Transverse colon (tissue), 4 donors: ENCODE measurements at regions not wholly inside any gene's neighbourhood (a gene's known extent, or its start where the extent isn't known, plus 50 kb on each side); places are given as distances from the start of the nearest gene placed in this dataset.

Experiments used
- DNase-seq: peaks from one replicate; pipeline ENCODE4 v3.0.0-alpha.2; 2019
- H3K27ac ChIP-seq, 4 donors: fragments of 200-600 bp; sonication (generic); 2 replicates each; pipeline ENCODE4 v1.5.1; 2016 to 2018; ENCODE audit warnings: inconsistent platforms in 4 of 4
- H3K27me3 ChIP-seq: fragments of 200-600 bp; sonication (generic); 2 replicates; pipeline ENCODE4 v1.5.1; 2017; ENCODE audit warnings: inconsistent platforms
- H3K36me3 ChIP-seq, 4 donors: fragments of 200-600 bp; sonication (generic); 2 replicates each; pipeline ENCODE4 v1.5.1; 2017 to 2019; ENCODE audit warnings: inconsistent platforms in 4 of 4
- H3K4me1 ChIP-seq, 4 donors: fragments of 200-600 bp; sonication (generic); 2 replicates each; pipeline ENCODE4 v1.5.1; 2017 to 2020; ENCODE audit warnings: inconsistent platforms in 4 of 4
- H3K4me3 ChIP-seq, 4 donors: fragments of 200-600 bp; sonication (generic); 1 replicate in 1 of 4; 2 replicates in 3 of 4; pipeline versions ENCODE4 v1.5.1 to v1.6.1; 2017 to 2019; ENCODE audit warnings: inconsistent platforms in 4 of 4
- H3K9me3 ChIP-seq, 2 donors: fragments of 200-600 bp; sonication (generic); 2 replicates each; pipeline ENCODE4 v1.5.1; 2017 to 2019; ENCODE audit warnings: inconsistent platforms in 2 of 2
- CTCF ChIP-seq, 5 experiments: fragments of 200-600 bp in 3 of 5; fragments of 450-650 bp in 2 of 5; sonication (generic) in 3 of 5; IDR thresholded peaks; 1 replicate in 2 of 5; 2 replicates in 3 of 5; pipeline ENCODE4 v1.5.1; 2016 to 2017; ENCODE audit warnings: antibody characterized with exemption in 5 of 5, inconsistent platforms in 3 of 5, mild to moderate bottlenecking in 2 of 5, moderate library complexity in 1 of 5
- EP300 ChIP-seq: sonication (generic); formaldehyde crosslinking; IDR thresholded peaks from one replicate; pipeline ENCODE4 v1.6.1; 2017; ENCODE audit warnings: antibody characterized with exemption, low read depth
- POLR2A ChIP-seq: fragments of 450-650 bp; IDR thresholded peaks from one replicate; pipeline ENCODE4 v1.6.1; 2016; ENCODE audit warnings: antibody characterized with exemption, mild to moderate bottlenecking, moderate library complexity
- POLR2AphosphoS5 ChIP-seq, 3 donors: sonication (generic); formaldehyde crosslinking; IDR thresholded peaks; one replicate each; pipeline ENCODE4 v1.6.1; 2016; ENCODE audit warnings: antibody characterized with exemption in 3 of 3
- WGBS, 2 donors: methylation state at CpG; one replicate each; pipeline ENCODE4 v1.1.5; 2018; ENCODE audit warnings: low coverage in 1 of 2; 5-methylcytosine and 5-hydroxymethylcytosine counted together
- in situ Hi-C, 4 donors: fragments of 200-750 bp; cut with MboI; loops; one replicate each; pipeline versions ENCODE4 v1.15.0 to v1.15.1; 2017; ENCODE audit warnings: low sequenced_read_pairs in 3 of 4, low pct_ligation_motif_present in 1 of 4, low pct_unique_long_range_greater_than_20kb in 1 of 4
- intact Hi-C: fragments of 100-400 bp; cut with DNase I; formaldehyde crosslinking; loops from one replicate; pipeline ENCODE4 v1.15.1; 2023; ENCODE audit warnings: low total_unique reads

- in situ Hi-C loops (no loop called here), intact Hi-C loops (no loop called here)
- H3K9me3 ChIP-seq: peaks cover 3 to 22% of the 10 kb centered on the region in 2 donors
Measured at GRCh38 chr6:140217283-140217682, 842.8 kb upstream of the CITED2 start.

GRCh38 chr6:140209775-140210174 is 835.3 kb upstream of the CITED2 start:
- 83% methylated on average over 1 of the region's 1 CpG; no CpG with 5 or more reads in 1 of the 2 donors for WGBS, 2 donors

More at GRCh38 chr6:140217283-140217682, 842.8 kb upstream of the CITED2 start:
- H3K27ac ChIP-seq: no peak overlapping the region
- H3K4me3 ChIP-seq: no peak overlapping the region
- H3K4me1 ChIP-seq: no peaks in the 10 kb centered on the region
- TF ChIP-seq POLR2A (no peak), POLR2AphosphoS5 (IDR thresholded peaks at IDR 0.05) (no peak), CTCF (IDR thresholded peaks at IDR 0.05) (no peak), EP300 (no peak)
- DNase-seq: no peak
- H3K36me3 ChIP-seq: no peaks in the 10 kb centered on the region
- no peaks in the 10 kb centered on the region for H3K27me3 ChIP-seq

DNA sequence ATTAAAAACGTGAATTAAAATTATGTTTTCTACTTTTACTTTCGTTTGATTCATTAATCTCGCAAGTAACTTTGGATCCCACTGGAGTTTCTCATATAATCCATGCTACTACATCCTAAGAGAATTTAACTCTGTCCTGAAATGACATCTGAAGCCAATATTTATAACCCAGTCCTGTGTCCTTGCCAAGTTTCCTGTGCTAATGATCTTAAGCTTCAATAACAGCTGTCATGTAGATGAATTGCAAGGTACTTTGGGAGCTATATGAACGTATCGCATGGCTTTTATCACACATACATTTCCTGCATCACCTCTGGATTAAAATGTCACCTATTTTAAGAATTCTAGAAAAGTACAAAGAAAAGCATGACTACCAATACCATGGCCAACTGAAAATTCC is 833.8 kb upstream of the CITED2 start:
- no peaks in the 10 kb centered on the region for H3K9me3 ChIP-seq
- peaks cover 0 to 5% (median 0%) of the 10 kb centered on the region in 4 donors for H3K4me1 ChIP-seq
- no peak for TF ChIP-seq POLR2A
- TF ChIP-seq EP300: no peak
- TF ChIP-seq CTCF (IDR thresholded peaks at IDR 0.05): no peak
- no peak for TF ChIP-seq POLR2AphosphoS5 (IDR thresholded peaks at IDR 0.05)
- no peak overlapping the region for H3K27ac ChIP-seq
- in situ Hi-C loops (no loop called here), intact Hi-C loops (no loop called here)
- H3K27me3 ChIP-seq: no peaks in the 10 kb centered on the region
- 55 to 60% methylated on average over 5 of the region's 5 CpGs for WGBS, 2 donors
- H3K36me3 ChIP-seq: no peaks in the 10 kb centered on the region
- H3K4me3 ChIP-seq: no peak overlapping the region
- no peak for DNase-seq

More at GRCh38 chr6:140209775-140210174, 835.3 kb upstream of the CITED2 start:
- Histone ChIP-seq H3K27me3 (no peaks in the 10 kb centered on the region), H3K4me1 (no peaks in the 10 kb centered on the region), H3K36me3 (no peaks in the 10 kb centered on the region), H3K4me3 (no peak overlapping the region), H3K27ac (no peak overlapping the region), H3K9me3 (no peaks in the 10 kb centered on the region)
- intact Hi-C loops: no loop called here
- TF ChIP-seq EP300 (no peak), CTCF (IDR thresholded peaks at IDR 0.05) (no peak), POLR2AphosphoS5 (IDR thresholded peaks at IDR 0.05) (no peak), POLR2A (no peak)
- DNase-seq: no peak
- in situ Hi-C loops: no loop called here

DNA sequence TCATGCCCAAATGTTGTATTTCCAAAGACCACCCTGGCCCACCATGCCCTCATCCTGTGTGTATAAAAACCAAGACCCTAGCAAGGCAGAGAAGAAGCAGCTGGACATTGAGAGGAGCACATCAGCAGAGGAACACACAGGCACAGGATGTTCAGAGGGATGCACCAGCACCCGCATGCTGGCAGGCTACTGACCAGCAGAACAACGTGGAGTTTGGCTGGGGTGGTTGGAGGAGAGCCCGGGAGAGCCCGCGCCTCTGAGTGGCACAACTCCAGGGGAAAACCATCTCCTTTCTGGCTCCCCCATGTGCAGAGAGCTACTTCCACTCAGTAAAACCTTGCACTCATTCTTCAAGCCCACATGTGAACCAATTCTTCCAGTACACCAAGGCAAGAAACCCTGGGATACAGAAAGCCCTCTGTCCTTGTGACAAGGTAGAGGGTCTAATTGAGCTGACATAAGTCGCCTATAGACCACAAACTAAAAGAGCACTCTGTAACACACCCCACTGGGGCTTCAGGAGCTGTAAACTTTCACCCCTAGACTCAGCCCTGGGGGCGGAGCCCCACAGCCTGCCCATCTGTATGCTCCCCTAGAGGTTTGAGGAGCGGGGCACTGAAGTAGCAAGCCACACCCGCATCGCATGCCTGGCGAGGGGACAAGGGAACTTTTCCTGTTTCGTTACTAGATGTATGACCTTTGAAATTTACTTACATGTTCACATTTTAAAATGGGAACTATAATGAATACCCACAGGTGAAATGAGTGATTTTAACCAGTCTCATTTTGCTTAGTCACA is 831.5 kb upstream of the CITED2 start:
- DNase-seq: no peak
- H3K27me3 ChIP-seq: no peaks in the 10 kb centered on the region
- TF ChIP-seq EP300: no peak
- TF ChIP-seq CTCF (IDR thresholded peaks at IDR 0.05): no peak
- no peak for TF ChIP-seq POLR2A
- no peak for TF ChIP-seq POLR2AphosphoS5 (IDR thresholded peaks at IDR 0.05)
- in situ Hi-C loops: no loop called here
- WGBS, 2 donors: 29 to 74% methylated on average over 4 to 12 of the region's 12 CpGs
- intact Hi-C loops: no loop called here
- H3K36me3 ChIP-seq: no peaks in the 10 kb centered on the region
- no peak overlapping the region for H3K4me3 ChIP-seq
- peaks cover 0 to 9% (median 0%) of the 10 kb centered on the region in 4 donors for H3K4me1 ChIP-seq
- no peaks in the 10 kb centered on the region for H3K9me3 ChIP-seq
- no peak overlapping the region for H3K27ac ChIP-seq
